ENCODE measurements at regions not wholly inside any gene's neighbourhood (a gene's known extent, or its start where the extent isn't known, plus 50 kb on each side); places are given as distances from the start of the nearest gene placed in this dataset.

DNA sequence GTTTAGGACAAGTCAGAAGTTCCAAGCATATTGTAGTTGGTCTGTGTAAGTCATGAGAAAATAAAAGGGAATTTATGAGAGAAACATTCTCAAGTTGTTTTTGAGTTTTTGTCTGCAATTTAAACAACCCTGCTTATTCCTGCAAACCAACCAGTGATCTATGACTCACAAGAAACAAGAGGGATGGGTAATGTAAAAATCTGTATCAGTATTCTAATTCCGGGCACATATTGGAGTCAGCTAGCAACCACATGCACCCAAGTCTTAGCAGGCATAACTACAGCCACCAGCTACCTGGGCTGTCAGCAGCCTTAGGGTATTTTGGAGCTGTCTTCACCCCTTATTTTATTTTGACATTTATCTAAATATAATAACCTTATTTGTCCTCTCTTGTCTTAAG, 128.7 kb upstream of the APC start:
- no peak for DNase-seq
- no peaks in the 10 kb centered on the region for H3K4me1 Mint-ChIP-seq (ENCODE audit: low read depth)
- no peak overlapping the region for H3K4me3 Mint-ChIP-seq
- no peaks in the 10 kb centered on the region for H3K36me3 Mint-ChIP-seq (ENCODE audit: insufficient read depth)
- H3K9me3 Mint-ChIP-seq = no peaks in the 10 kb centered on the region
- peaks cover 13% of the 10 kb centered on the region for H3K27me3 Mint-ChIP-seq (ENCODE audit: low read depth)
- ATAC-seq = no peak

DNA sequence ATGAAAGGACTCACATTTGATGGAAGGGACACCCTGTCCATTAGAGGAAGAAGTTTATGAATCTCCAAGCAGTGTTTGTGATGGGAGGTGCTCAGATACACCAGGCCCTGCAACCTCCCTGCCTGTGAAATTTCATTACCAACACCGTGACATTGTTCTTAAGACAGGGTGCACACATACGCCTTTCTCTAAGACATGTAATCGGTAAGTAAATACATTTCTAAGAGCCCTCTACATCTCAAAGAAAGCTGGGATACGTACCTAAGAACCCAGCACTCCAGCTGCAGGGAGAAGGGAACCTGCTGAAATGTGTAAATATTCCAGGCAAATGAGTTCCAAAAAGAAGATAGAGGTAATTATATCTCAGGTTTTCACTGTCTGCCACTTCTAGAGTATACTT, 125.0 kb upstream of the APC start:
- Mint-ChIP-seq H3K36me3 (ENCODE audit: insufficient read depth) (no peaks in the 10 kb centered on the region), H3K4me3 (no peak overlapping the region), H3K27me3 (ENCODE audit: low read depth) (peaks cover 5% of the 10 kb centered on the region), H3K4me1 (ENCODE audit: low read depth) (no peaks in the 10 kb centered on the region), H3K9me3 (no peaks in the 10 kb centered on the region)
- DNase-seq (no peak), ATAC-seq (no peak)

DNA sequence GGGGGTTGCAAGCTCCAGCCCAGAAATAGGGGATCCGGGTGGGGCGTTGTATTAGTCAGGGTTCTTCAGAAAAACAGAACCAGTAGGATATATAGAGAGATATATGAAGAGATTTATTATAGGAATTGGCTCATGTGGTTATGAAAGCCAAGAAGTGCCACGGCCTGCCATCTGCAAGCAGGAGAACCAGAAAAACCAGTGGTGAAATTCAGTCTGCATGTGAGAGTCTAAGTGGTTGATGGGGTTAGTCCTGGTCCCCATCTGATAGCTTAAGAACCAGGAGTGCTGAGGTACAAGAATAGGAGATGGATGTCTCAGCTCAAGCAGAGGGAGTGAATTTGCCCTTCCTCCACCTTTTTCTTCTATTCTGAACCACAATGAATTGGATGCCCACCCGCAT, 123.4 kb upstream of the APC start:
- ATAC-seq = no peak
- no peaks in the 10 kb centered on the region for H3K9me3 Mint-ChIP-seq
- H3K4me3 Mint-ChIP-seq = no peak overlapping the region
- no peaks in the 10 kb centered on the region for H3K27me3 Mint-ChIP-seq (ENCODE audit: low read depth)
- no peaks in the 10 kb centered on the region for H3K36me3 Mint-ChIP-seq (ENCODE audit: insufficient read depth)
- no peaks in the 10 kb centered on the region for H3K4me1 Mint-ChIP-seq (ENCODE audit: low read depth)
- DNase-seq = no peak

DNA sequence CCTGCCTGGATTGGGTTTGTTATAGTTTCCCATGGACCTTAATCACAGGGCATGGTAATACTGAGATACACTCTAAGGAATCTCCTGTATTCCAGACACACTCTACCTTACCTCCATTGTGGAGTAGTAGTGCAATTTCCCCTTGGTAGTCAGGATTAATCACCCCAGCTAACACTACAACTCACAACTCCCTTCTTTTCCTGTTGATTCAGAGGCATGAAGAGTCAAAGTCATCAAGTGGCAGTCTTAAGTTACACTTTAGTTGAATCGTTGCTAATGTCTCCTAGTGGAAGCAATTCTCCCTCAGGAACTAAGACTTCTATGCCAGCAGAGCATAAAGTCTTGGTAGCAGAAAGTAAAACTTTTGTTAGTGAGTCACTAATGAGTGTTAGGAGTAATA, 122.7 kb upstream of the APC start:
- Mint-ChIP-seq H3K36me3 (ENCODE audit: insufficient read depth) (no peaks in the 10 kb centered on the region), H3K9me3 (no peaks in the 10 kb centered on the region), H3K4me3 (no peak overlapping the region), H3K4me1 (ENCODE audit: low read depth) (no peaks in the 10 kb centered on the region), H3K27me3 (ENCODE audit: low read depth) (no peaks in the 10 kb centered on the region)
- DNase-seq (no peak), ATAC-seq (no peak)

DNA sequence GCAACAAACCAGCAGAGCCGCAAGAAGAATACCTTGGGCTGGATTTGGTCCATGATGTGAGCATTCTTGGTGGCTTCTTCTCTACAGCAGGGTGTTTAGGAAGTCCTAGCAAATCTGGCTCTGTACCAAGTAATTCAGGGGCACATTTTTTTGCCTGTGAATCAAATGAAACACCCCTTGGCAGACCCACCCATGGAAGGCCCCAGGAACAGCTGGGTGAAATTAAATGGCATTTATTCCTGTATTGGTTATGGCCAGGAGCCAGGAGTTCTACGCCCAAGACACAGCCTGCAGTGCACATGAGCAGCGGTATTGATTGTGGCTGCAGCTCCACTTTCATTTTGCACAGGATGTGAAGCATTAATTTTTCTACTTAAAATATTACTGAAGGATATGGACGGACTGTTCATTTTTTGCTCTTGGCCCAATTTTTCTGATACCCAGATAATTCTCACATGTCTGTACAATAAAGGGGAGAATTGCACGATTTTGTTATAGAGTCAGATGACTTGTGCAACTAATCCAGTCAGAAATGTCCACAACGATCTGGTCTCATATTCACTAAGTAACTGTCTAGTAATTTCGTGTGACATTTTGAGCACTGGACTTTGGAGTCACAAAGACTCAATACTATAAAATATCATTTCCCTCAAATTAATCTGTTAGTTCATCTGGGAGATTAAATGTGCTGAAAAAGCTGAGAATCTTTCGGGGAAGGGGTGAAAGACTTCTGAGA, 120.7 kb upstream of the APC start:
- H3K9me3 Mint-ChIP-seq = no peaks in the 10 kb centered on the region
- no peak overlapping the region for H3K4me3 Mint-ChIP-seq
- H3K4me1 Mint-ChIP-seq (ENCODE audit: low read depth) = no peaks in the 10 kb centered on the region
- peaks cover 2% of the 10 kb centered on the region for H3K27me3 Mint-ChIP-seq (ENCODE audit: low read depth)
- ATAC-seq (no peak), DNase-seq (no peak)
- no peaks in the 10 kb centered on the region for H3K36me3 Mint-ChIP-seq (ENCODE audit: insufficient read depth)

DNA sequence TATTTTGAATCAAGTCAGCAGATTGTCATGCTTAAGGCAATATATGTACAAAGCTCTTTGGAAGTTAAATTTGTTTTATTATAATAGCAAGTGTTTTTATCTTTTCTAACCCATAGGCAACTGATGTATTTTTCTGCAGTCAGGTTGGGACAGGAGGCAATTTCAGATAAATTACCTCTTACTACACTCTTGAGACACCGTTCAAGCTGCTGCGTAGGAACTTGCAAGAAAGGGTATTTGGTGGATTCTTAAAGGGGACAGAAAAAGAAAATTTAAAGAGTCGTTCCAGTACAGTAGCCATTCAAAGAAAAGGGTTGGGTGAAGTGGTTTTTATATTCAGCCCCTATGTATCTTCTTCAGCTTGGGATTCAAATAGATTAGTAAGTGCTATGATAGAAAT, 112.4 kb upstream of the APC start:
- Mint-ChIP-seq H3K27me3 (ENCODE audit: low read depth) (peaks cover 27% of the 10 kb centered on the region), H3K36me3 (ENCODE audit: insufficient read depth) (no peaks in the 10 kb centered on the region), H3K4me1 (ENCODE audit: low read depth) (no peaks in the 10 kb centered on the region)

DNA sequence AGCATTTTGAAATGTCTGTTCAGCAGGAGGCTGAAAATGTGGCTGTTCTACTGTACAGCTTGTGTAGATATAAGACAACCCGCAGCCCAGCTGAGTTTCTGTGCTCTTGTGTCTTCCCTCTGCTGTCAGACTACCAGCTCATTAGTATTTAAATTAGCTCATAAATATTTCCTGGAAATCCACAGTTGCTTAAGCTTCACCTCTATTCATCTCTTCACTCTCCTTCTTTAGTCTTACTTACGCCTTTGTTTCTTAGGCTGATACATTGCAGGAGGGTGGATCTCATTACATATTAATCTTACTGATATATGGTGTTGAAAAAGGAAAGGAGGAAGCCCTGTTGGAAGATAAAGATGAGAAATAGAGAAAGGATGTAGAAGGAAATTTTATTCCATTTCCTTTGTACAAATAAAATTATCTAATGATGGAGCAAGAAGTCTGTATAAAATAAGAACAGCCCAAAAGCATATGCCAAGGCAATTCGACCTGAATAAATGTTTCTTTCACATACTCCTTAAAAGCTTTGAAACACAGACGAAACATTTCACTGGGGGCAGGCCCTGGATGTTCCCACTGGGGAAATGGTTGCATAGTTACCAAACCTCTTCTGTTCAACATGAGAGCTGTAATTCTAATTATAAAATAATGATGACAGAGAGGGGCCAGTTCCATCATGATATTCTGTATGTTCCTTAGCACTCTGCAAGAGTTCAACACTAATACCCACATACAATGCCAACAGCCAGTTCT, 111.8 kb upstream of the APC start:
- Mint-ChIP-seq H3K9me3 (no peaks in the 10 kb centered on the region), H3K36me3 (ENCODE audit: insufficient read depth) (no peaks in the 10 kb centered on the region), H3K27me3 (ENCODE audit: low read depth) (peaks cover 27% of the 10 kb centered on the region), H3K4me3 (no peak overlapping the region), H3K4me1 (ENCODE audit: low read depth) (no peaks in the 10 kb centered on the region)
- no peak for ATAC-seq
- no peak for DNase-seq

More for the DNA sequence above, 112.4 kb upstream of the APC start:
- DNase-seq (no peak), ATAC-seq (no peak)
- Mint-ChIP-seq H3K9me3 (no peaks in the 10 kb centered on the region), H3K4me3 (no peak overlapping the region)

DNA sequence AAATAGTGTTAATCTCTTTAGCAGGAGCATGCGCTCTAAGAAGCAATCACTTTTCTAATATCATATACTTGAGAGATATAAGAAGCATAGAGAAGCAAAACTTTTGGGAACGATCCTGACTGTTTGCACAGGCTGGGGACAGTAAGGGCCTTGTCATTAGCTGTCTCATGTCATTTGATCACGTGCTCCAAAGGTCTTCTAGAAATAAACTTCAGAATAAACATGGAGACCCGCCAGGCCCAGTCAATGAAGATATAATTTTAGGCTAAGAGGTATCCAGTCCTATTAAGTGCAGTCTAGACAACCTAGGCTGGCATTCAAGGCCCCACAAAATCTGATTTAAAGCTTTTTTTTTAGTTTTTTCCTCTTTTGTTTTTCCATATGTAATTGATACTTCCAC, 111.0 kb upstream of the APC start:
- Mint-ChIP-seq H3K27me3 (ENCODE audit: low read depth) (peaks cover 30% of the 10 kb centered on the region), H3K9me3 (peaks cover under 1% of the 10 kb centered on the region), H3K36me3 (ENCODE audit: insufficient read depth) (no peaks in the 10 kb centered on the region), H3K4me1 (ENCODE audit: low read depth) (no peaks in the 10 kb centered on the region), H3K4me3 (no peak overlapping the region)
- ATAC-seq (no peak), DNase-seq (no peak)

DNA sequence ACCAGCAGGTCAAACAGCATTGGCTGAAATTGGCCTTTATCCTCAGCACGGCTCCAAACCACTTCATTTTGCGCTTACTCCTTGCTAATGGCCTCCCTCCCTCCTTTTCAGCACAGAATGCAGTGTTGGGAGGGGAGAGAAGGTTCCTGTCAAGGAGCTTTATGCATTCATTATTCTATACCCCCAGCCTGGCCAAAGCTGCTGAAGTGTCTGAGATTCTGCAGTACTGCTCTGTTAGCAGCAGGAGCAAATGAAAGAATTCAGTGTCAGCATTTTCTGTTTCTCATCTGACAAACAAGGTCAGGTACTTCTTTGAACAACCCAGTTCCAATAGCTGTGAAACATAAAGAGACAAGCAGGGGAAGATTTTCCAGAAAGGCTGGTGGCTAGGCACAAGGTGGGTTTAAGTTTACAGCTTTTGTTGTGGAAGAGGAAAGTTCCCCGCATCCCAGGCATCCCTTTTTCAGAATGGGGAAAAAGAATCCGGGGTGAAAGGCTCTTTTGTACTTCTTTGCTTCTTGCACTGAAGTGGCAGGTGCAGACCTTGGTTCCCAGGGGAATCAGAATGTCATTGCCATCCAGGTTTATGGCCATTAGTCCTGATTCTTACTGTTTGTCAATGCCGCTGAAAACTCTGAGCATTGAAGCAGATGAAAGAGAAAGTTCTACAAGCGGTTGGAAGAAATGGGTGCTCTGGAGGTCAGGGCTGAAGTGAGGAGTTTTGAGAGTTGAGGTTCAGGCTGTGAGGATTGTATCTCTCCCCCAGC, 109.3 kb upstream of the APC start:
- Mint-ChIP-seq H3K4me1 (ENCODE audit: low read depth) (no peaks in the 10 kb centered on the region), H3K9me3 (peaks cover 10% of the 10 kb centered on the region), H3K27me3 (ENCODE audit: low read depth) (peaks cover 23% of the 10 kb centered on the region), H3K36me3 (ENCODE audit: insufficient read depth) (no peaks in the 10 kb centered on the region), H3K4me3 (no peak overlapping the region)
- DNase-seq (no peak), ATAC-seq (no peak)

DNA sequence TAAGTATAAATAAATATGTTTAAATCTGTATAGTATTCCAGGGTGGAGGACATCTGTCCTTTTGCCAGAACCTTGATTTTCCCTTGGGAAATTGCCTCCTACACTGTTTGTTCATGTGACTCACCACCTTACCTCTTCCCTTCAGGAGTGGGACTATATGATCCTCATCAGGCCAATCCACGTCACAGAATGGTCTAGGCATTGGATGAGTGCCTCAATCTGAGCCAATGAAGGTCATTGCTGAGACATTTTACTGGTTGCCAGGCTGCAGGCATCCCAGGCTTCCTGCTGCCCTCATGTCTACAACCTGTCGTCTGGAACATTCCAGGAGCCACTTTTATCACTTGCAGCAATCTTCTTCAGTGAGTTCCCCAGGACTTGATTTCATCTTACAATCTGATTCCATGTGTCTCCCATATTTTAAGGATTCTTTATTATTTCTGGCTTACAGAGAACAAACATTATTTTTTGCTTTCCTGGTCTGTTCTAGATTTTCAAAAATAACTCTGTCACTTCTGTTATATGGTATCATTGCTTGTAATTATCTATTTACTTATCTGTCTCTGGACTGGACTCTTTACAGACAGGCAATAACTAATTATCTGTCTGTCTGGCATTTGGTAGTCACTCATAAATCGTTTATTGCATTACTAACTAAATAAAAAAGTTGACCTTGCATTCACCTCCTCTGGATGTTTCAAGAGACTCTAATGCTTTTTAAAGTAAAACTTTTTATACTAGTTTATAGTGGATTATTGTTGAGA, 107.3 kb upstream of the APC start:
- H3K36me3 Mint-ChIP-seq (ENCODE audit: insufficient read depth) = no peaks in the 10 kb centered on the region
- no peak overlapping the region for H3K4me3 Mint-ChIP-seq
- ATAC-seq = no peak
- no peak for DNase-seq
- peaks cover 15% of the 10 kb centered on the region for H3K9me3 Mint-ChIP-seq
- H3K27me3 Mint-ChIP-seq (ENCODE audit: low read depth) = peaks cover 20% of the 10 kb centered on the region
- no peaks in the 10 kb centered on the region for H3K4me1 Mint-ChIP-seq (ENCODE audit: low read depth)

DNA sequence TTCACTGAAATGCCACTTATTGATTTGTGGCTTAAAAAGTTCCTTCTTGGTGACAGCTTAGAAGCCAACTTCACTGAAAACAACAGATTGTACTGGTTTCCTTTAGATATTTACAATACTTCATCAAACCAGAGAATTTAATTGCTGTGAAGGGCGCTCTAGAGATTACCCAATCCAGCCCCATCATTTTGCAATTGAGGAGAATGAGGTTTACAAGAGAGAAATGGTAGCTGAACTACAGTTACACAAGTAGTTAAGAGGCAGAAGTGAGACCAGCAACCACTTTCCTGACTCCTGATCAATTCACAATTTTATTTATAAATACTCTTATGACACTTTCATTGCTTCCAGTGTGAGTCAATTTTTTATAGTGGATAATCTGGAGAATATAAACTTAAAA, 103.5 kb upstream of the APC start:
- no peaks in the 10 kb centered on the region for H3K36me3 Mint-ChIP-seq (ENCODE audit: insufficient read depth)
- DNase-seq = no peak
- H3K27me3 Mint-ChIP-seq (ENCODE audit: low read depth) = peaks cover 17% of the 10 kb centered on the region
- no peak for ATAC-seq
- peaks cover 15% of the 10 kb centered on the region for H3K9me3 Mint-ChIP-seq
- H3K4me3 Mint-ChIP-seq = no peak overlapping the region
- no peaks in the 10 kb centered on the region for H3K4me1 Mint-ChIP-seq (ENCODE audit: low read depth)

DNA sequence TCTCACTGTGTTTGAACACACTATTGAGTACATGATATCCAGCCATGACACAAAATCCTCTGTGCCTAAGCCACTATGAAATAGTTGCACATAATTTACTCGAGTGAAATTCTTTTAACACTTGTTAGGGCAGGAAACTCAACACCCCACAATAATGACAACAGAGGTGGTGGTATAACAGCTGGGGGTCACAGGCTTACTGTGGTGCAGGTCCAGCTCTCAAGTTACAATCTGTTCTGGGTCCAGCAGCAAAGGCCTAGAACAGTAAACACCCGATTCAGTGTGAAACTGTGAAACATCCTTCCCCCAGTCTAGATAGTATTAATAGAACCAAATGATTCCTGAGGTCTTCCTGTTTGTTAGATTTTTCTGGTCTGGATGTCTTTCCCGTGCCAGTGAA, 102.9 kb upstream of the APC start:
- ATAC-seq = no peak

DNA sequence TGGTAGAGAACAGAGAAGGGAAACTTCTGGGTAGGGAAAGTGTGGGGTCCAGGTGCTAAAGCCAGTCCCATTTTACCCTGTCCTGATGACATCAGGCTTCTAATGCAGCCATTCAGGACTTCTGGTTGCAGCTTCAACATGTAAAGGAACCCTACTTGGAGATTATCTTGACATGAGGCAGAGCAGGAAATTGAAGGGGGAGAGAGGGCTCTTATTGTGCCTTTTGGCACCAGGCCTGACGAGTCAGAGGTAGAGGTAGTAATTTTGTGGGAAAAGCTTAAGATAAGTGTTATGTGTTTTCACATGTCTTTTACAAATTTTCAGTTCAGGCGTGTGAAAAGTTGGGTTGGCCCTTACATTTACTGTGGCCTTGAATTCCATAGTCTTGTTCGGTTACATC, 102.4 kb upstream of the APC start:
- Mint-ChIP-seq H3K4me3 (no peak overlapping the region), H3K27me3 (ENCODE audit: low read depth) (peaks cover 13% of the 10 kb centered on the region), H3K4me1 (ENCODE audit: low read depth) (no peaks in the 10 kb centered on the region), H3K36me3 (ENCODE audit: insufficient read depth) (no peaks in the 10 kb centered on the region), H3K9me3 (peaks cover 15% of the 10 kb centered on the region)
- ATAC-seq (no peak), DNase-seq (no peak)

More for the DNA sequence above, 102.9 kb upstream of the APC start:
- no peaks in the 10 kb centered on the region for H3K36me3 Mint-ChIP-seq (ENCODE audit: insufficient read depth)
- H3K4me1 Mint-ChIP-seq (ENCODE audit: low read depth) = no peaks in the 10 kb centered on the region
- no peak overlapping the region for H3K4me3 Mint-ChIP-seq
- H3K27me3 Mint-ChIP-seq (ENCODE audit: low read depth) = peaks cover 15% of the 10 kb centered on the region
- no peak for DNase-seq
- H3K9me3 Mint-ChIP-seq = peaks cover 15% of the 10 kb centered on the region

Measured in activated T-cell treated with anti-CD3 and anti-CD28 coated beads, Interleukin-2, amount 50 U/mL, for 4 hours (primary cell).